ENCODE measurements at regions not wholly inside any gene's neighbourhood (a gene's known extent, or its start where the extent isn't known, plus 50 kb on each side); places are given as distances from the start of the nearest gene placed in this dataset.

DNA sequence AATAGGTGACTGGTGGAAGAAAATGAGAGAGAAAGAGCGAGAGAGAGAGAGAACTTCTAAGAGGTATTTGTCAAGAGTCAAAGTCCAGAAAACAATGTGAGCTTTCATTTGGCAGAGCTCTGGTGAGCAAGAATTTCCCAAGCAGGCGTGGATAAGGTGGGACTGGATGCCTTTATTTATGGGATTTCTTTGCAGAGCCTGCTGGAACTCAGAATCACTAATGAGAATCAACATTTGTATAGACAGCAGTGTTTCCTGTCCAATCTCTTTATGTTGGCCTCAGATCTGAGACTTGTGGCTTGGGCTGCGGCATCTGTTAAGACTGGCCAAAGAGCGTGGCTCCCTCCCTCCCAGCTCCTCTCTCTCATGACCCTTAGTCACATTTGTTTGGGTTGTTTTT, 67.9 kb upstream of the TBL1X start:
- TF ChIP-seq CTCF (IDR thresholded peaks at IDR 0.05) (no peak), POLR2A (IDR thresholded peaks at IDR 0.05) (no peak)

All from adrenal gland (tissue), 5 donors.